GM12891 (cell line): ENCODE measurements at regions not wholly inside any gene's neighbourhood (a gene's known extent, or its start where the extent isn't known, plus 50 kb on each side); places are given as distances from the start of the nearest gene placed in this dataset.

Experiments used
- POLR2A ChIP-seq: IDR thresholded peaks from 2 replicates; pipeline ENCODE4 v1.6.1; 2011; ENCODE audit warnings: low read depth, low read length, control low read depth
- POLR2AphosphoS5 ChIP-seq: IDR thresholded peaks from 2 replicates; pipeline ENCODE4 v1.6.1; 2011; ENCODE audit warnings: low read depth, low read length, control low read depth

DNA sequence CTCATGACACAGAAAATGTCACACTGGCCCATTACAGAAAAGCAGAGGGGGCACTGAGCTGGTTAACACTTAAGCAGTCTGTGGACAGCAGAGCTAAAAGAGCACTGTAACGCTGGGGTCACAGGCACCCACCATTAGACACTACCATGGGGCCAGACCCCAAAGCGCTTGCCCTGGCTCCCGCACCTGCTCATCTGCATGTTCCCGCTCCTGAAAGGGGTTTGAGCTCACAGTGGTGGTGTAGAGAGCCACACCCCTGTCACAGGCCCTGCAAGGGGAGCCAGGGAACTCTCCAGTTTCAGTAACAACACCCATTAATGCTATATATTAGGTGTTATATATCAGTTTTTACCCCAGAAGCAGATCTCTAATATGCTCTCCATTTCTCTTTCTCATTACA lies 187.0 kb downstream of the ANKRD50 start:
- TF ChIP-seq POLR2A (no peak), POLR2AphosphoS5 (no peak)
